HL-60 (cell line): ENCODE measurements at regions not wholly inside any gene's neighbourhood (a gene's known extent, or its start where the extent isn't known, plus 50 kb on each side); places are given as distances from the start of the nearest gene placed in this dataset.

Experiments
- CTCF ChIP-seq: IDR thresholded peaks from one replicate; pipeline ENCODE4 v1.5.1; 2011; ENCODE audit warnings: low read length, control low read depth, inconsistent platforms; ENCODE audit not compliant: insufficient read depth
- GABPA ChIP-seq: IDR thresholded peaks from 2 replicates; pipeline ENCODE4 v1.6.1; 2012; ENCODE audit warnings: low read depth
- REST ChIP-seq: IDR thresholded peaks from 2 replicates; pipeline ENCODE4 v1.6.1; 2012; ENCODE audit warnings: low read depth; ENCODE audit not compliant: insufficient replicate concordance
- SPI1 ChIP-seq: IDR thresholded peaks from 2 replicates; pipeline ENCODE4 v1.6.1; 2012; ENCODE audit warnings: low read depth, mild to moderate bottlenecking, borderline replicate concordance

- TF ChIP-seq CTCF (no peak), SPI1 (no peak), GABPA (no peak), REST (no peak)
Observed at GRCh38 chr12:86530996-86531655, 274.9 kb upstream of the MGAT4C start.
